ENCODE measurements at regions not wholly inside any gene's neighbourhood (a gene's known extent, or its start where the extent isn't known, plus 50 kb on each side); places are given as distances from the start of the nearest gene placed in this dataset.

DNA sequence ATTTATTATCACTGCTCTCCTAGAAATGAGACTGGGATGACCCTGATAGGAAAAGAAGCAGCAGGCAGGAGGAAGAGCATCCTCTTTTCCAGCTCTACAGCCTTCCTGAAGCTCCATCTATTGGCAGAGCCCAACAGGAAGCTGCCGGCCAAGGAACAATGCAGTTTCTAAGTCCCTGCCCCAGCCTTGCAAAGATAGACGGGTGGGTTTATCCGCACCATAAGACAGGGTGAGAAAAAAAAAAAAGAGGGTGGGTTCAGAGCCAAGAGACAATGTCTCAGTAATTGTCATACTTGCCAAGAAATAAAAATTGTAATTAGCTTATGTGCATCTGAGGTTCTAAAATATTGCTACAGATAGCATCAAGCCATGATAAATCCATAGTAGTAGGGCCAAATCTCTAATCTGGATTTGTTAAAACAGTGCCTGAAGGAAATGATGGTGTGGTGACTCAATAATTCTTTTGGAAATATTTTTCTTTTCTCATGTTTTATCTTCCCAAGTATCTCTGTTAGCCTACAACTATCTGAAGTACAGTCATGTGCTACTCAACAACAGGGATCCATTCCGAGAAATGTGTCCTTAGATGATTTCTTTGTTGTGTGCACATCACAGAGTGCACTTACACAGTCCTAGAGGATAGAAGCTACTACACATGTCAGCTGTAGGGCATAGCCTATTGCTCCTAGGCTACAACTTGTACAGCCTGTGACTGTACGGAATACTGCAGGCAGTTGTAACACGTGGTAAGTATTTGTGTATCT, 242.9 kb upstream of the CXCL12 start:
- no peak for DNase-seq

DNA sequence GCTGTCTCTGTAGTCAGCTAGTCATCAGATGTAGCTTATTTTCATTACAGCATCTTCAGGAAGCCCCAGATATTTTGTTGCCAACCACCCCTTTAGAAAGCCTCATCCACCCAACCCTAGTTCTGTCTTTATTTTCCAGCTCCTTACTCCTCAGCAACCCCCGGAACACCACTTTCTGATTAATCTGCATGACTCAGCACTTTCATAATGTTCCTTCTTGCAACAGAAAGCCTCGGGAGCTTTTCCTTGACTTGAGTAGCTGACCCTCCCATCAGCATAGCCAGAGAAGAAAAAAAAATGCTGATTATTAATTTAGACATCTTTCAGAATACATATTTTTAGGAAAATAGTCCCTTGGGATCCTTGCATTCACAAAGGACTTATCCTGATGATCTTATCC, 244.0 kb upstream of the CXCL12 start:
- DNase-seq: peak; percentile 38

GRCh38 chr10:44635176-44635575, 250.3 kb upstream of the CXCL12 start:
- no peak for DNase-seq

GRCh38 chr10:44636625-44637024, 251.7 kb upstream of the CXCL12 start:
- no peak for DNase-seq

DNA sequence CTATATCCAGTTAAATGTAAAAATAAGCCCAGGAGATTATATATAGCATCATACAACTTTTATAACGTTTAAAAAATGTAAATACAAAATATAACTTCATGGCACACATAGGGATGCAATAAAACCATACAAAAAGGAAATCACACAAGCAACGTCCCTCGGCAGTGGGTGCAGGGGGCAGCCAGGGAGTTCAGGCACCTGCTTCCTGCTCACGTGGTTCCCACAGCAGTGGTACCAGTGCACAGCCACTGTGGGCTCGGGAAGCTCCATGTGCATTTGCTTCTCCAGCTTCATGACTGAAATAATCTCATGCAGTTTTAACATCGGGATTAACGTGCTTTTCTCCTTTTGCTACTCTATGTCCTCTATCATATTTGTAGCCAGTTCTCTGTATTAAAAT, 255.5 kb upstream of the CXCL12 start:
- DNase-seq: no peak

GRCh38 chr10:44647473-44647872, 262.6 kb upstream of the CXCL12 start:
- no peak for DNase-seq

- peak; percentile 87 for DNase-seq
These were observed 263.1 kb upstream of the CXCL12 start for GRCh38 chr10:44647877-44648542.

DNA sequence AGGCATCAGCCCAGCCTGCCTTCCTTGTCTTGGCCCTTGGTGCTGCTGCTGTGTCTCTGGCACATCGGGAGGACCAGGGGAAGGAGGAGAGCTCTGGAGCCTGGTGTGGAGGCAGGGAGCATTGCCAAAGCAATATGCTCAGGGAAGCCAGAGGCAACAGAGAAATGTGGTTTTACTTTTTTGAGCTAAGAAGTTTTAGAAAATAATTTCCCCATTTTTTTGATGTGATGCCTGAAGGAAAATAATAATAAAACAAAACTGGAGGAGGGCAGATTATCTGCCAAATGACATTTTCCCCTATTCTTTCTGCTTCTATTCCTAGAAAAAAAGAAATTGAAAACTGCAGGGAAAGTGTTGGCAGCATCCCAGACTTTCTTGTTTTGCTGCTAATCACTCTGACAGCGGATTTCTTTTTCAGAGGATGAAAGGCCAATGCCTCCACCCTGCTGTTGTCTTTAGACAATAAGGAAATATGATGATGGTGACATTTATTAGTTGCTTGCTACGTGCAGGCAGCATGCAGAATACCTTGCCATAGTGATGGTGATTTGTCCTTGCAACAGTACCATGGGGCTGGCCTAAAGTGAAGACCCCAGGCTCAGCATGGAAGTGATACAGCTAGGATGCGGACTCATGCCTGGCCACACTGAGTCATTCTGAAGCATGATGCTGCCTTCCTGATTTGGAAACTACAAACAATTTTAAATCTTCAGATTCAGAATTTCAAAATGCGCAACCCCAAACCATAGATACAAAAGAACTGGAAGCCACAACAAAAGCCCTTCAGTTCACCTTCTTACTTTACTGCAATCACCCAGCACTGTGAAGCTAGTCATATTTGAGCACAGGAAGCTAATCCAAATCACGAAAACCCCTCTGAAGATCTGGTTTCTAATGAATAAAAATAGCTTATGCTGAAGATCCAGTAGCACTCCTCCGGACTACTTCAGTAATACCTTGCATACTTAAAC, 260.2 kb upstream of the TMEM72 start:
- peak; percentile 28 for DNase-seq

GRCh38 chr10:44651834-44652233, 259.3 kb upstream of the TMEM72 start:
- no peak for DNase-seq

- no peak for DNase-seq
These were observed 251.8 kb upstream of the TMEM72 start for GRCh38 chr10:44659320-44659719.

DNA sequence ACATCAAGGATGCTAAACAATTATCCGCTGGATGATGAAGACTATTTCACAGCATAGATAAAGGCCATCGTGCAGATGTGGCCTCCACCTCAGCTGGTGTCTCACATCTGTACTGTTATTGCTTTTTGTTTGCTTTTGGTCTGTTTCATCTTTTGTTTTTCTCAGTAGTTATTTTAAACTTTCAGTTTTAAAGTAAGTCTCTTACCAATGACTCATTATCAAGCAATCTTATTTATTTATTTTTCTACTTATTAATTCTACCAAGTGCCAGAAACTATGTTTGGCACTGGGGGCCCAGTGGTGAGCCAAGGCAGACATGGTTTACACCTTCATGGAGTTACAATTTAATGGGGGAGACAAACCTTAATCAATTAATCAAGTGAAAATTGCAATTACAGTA, 250.9 kb upstream of the TMEM72 start:
- no peak for DNase-seq

DNA sequence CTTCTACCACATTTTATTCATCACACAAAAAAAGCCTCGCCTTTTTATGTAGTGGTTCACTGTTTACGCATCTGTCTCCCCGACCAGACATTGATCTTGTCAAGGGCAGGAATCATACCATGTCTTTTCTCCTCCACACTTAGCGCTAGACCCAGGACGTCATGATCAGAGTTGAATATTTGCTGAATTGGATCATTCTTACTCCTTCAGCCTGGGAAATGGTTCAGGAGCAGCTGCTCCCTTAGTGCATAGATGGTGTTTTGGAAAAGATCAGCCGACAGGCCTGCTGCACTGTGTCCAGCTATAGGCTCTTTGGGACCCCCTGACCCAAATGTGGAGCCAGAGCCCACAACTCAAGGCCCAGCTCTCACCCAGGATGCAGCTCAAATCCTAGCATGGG, 249.1 kb upstream of the TMEM72 start:
- DNase-seq: no peak

DNA sequence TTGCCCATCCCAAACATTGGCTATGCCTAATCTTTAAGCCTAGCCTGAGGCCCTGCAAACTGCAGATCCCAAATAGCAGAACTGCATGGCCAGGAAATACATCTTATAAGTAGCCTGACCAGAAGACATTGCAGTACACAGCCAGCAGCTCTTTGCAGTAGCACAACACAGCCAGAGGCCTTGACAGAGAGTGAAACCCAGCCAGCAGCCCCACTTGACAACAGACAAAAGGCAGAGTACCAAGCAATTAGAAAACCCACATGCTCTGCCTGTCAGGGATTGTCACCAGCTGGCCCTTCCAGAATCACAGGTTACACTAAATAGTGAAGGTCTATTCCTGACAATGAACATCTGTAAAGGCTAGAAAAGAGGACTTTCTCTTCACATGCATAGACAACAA, 242.8 kb upstream of the TMEM72 start:
- DNase-seq: no peak

- DNase-seq: no peak
These were observed 239.8 kb upstream of the TMEM72 start for GRCh38 chr10:44671319-44671718.

GRCh38 chr10:44673245-44673983, 237.7 kb upstream of the TMEM72 start:
- no peak for DNase-seq

DNA sequence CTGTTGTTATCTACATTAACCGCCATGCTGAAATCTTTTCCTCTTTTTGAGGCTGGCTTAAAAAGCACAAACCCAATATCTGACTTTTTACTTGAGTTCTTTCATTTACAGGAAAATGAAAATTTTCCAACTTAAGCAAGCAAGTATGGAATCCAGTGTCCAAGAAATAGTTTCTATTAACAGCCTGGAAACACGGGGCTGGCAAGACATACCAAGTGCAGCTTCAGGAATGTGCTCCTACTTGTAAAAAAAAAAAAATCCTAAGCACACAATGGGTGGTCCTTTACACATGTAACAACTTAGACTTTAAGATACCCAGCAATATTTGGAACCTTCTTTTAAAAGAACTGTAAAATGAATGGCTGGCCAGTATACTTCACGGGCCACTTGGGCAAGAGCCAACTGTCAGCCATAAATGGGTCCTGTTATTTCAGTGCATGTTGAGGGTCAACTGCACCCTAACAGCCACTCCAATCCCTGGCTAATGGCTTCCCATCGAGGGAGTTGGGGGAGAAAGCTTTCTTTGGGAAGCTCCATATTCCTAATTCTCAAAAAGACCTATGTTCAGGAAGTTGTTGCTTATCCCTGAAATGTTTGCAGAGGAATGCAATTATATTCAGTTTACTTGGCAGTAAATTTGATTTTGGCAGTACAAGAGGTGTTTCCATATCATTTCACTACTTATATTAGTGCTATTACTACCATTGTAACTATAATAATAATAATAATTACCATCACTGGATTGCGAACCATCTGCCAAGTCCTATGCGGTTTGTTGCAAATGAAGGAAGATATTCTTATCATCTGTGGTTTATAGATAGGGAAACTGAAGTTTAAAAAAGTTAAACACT, 236.4 kb upstream of the TMEM72 start:
- DNase-seq: no peak

- no peak for DNase-seq
These were observed 235.7 kb upstream of the TMEM72 start for GRCh38 chr10:44675387-44675874.

DNA sequence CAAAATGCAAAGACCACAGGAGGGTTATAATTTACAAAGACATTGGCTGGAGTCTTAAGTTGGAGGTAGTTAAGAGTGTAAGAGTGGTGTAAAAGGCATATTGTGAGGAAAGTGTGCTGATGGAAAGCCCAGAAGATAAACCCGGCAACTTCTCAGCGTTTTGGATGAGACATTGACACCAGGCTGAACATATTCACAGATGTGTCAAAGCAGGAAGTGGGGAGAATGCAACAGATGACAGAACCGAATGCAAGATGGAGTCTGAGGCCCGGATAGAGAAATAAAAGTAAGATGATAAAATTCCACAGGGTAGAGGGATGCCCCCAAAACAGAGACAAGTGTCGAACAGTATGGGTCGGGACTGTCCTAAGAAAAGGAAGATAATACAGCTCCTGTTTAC, 230.4 kb upstream of the TMEM72 start:
- no peak for DNase-seq

GRCh38 chr10:44682507-44682906, 228.6 kb upstream of the TMEM72 start:
- DNase-seq: no peak

- no peak for DNase-seq
These were observed 226.5 kb upstream of the TMEM72 start for GRCh38 chr10:44684661-44685060.

GRCh38 chr10:44685220-44685619, 225.9 kb upstream of the TMEM72 start:
- no peak for DNase-seq

DNA sequence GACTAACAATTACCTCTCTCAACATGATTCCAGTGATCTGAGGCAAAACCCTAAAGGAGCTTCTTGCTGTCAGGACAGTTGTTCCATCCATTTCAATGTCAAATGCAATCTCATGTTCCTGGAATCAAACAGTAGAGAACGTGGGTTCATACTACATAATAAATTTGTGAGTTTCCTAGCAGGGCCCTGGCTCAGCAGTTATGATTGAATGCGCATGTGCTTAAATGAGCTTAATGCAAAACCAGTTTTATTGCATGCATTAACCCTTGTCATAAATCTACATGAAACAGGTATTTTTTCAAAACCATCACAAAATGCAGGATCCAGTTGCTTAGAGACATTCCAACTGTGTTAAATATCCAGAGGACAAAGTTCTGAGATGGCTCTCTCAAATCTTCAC, 225.4 kb upstream of the TMEM72 start:
- DNase-seq: no peak

All from MV-4-11 (cell line).